GM21423 (cell line): ENCODE measurements at regions not wholly inside any gene's neighbourhood (a gene's known extent, or its start where the extent isn't known, plus 50 kb on each side); places are given as distances from the start of the nearest gene placed in this dataset.

Experiments used
- ATAC-seq: cut with Tn5 transposase; IDR thresholded peaks from one replicate; pipeline ENCODE4 v1.9.1; 2021; ENCODE audit warnings: mild to moderate bottlenecking, moderate library complexity; ENCODE audit not compliant: unreplicated experiment

GRCh38 chr10:109529258-109529657 lies 394.1 kb downstream of the XPNPEP1 start:
- ATAC-seq, result no peak

DNA sequence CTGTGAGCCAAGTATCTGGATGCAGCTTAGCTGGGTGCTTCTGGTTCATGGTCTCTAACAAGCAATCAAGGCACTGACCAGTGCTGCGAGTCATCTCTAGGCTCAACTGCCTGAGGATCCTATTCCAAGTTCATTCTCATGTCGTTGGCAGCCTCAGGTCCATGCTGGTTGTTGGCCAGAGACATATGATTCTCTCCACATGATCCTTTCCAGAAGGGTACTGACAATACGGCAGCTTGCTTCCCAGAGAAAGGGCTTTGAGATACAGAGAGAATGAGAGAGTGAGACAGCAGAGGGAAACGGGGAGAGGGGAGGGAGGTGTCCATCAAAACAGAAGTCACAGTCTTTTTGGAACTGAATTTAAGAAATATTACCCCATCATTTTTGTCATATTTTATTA lies 405.6 kb downstream of the XPNPEP1 start:
- no peak for ATAC-seq

DNA sequence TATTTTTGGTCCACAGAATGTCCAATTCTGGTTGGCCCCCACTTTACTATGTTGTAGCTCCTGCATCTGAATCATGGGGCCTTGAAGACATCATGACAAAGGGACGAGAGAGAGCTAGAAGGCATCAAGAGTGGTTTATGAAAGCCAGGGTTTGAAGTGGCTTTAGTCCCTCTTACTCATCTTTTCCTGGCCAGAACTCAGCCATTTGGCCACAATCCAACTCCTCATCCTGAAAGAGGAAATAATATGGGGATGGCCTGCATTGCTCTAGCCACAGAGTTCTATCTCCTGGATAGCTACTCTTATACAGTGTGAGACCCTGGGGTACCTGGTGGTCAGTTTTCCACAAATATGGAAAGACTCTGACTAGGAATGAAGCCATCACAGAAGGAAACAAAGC lies 418.9 kb downstream of the XPNPEP1 start:
- no peak for ATAC-seq

DNA sequence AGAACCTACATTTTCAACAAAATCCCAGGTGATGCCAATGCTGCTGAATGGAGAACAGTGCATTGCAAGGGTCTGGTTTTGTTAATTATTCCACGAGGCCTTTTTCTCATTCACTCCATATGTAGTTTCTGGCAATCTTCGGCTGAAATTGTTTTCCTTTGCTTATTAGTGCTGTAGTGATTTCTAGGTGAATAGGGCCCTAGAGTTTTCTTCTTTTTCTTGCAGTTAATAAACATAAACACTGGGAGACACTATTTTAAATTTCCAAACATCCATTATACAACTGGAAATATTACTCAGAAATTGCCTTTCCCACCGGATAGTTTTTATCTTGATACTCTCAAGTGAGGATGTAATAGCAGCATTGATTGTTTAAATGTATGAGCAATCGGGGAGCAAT lies 435.6 kb downstream of the XPNPEP1 start:
- ATAC-seq, result no peak

DNA sequence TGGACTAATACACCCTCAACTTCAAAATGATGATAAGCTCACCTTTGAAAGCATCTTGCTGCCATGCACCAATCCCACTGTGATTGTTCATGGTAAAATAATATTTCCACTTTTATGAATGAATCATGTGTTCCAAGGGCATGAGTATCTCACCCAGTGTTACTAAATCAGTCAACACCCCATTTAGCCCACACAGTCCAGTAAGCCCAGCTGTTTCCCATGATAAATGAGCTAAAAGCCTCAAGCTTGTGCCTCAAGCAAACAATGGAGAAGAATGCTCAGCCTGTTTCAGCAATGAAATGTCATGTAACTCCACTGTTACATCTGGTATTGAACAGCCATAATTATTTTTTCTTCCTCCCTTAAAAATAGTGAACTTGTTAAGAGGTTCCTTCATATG lies 442.5 kb downstream of the XPNPEP1 start:
- no peak for ATAC-seq

- ATAC-seq, result no peak
Measured at GRCh38 chr10:109475711-109476421, 447.4 kb downstream of the XPNPEP1 start.

GRCh38 chr10:109474812-109475211 lies 448.5 kb downstream of the XPNPEP1 start:
- ATAC-seq, result no peak

DNA sequence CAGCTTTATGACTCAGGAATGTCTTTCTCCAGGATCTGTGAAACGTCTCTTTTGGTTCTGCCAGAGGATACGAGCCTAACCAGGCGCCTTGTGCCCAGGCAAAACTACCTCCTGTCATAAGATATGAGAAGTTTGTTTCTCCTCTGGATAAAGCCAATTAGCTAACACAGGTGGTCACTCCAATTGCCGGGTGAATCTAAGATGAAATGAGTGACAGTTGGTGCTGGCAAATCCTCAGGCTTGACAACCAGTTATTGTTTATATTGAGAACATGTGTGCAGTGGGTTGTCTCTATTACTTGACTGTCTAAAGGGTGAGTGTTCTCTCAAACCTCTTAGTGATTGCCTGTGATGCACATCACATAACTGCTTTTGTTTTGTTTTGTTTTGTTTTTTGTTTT lies 449.1 kb downstream of the XPNPEP1 start:
- no peak for ATAC-seq

DNA sequence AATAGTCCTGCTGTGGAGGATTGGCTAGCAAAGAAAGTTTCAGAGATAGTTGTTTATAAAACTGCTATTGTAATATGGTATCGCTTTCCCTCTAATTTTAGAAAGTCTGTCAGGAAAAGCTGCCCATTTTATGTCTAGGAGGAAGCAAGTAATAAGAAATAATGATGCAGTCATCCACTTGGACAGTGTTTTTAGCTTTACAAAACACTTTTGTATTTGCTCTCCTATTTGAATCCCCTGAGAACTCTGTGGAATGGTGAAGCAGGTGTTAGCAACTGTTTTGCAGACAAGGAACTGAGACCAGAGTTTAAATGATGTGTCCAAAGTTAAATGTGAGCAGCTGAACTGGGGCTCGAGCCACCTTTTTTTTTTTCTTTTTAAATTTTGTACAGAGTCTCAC lies 455.8 kb downstream of the XPNPEP1 start:
- ATAC-seq, result no peak

- no peak for ATAC-seq
Measured at GRCh38 chr10:109464949-109465348, 458.4 kb downstream of the XPNPEP1 start.

GRCh38 chr10:109457302-109457638 lies 466.0 kb downstream of the XPNPEP1 start:
- ATAC-seq, result no peak

DNA sequence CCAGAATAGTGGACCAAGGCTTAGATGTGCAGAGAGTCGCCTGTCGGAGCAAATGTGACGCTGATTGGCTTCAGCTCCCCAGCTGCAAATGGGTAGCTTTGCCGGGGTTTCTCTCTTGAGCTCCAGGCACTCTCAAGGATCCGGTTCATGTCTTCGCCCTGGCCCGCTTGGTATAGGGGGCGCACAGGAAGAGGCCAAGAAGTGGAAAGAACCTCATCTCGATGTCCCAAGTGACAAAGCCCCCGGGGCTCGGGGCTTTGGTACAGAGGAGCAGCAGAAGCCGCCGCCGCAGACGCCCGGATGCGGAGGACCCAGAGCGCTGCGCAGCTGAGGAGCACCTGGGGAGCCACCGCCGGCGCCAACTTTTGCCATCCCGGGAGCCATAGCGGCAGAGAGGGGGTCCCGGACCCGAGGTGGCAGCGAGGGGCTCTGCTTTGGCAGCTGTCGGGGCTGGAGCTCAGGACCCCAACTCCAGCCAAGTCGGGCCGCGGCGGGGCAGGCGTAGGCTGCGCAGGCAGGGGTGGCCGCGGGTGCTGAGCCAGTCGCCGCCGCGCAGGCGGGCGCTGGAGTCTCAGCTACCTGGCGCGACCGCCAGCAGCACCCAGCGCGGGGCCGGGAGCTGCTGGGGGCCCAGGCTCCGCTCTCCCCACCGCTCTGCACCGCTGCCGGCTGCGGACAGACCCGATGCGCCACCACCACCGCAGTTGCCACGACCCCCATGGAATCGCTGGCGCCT lies 466.6 kb downstream of the XPNPEP1 start:
- ATAC-seq, result no peak

DNA sequence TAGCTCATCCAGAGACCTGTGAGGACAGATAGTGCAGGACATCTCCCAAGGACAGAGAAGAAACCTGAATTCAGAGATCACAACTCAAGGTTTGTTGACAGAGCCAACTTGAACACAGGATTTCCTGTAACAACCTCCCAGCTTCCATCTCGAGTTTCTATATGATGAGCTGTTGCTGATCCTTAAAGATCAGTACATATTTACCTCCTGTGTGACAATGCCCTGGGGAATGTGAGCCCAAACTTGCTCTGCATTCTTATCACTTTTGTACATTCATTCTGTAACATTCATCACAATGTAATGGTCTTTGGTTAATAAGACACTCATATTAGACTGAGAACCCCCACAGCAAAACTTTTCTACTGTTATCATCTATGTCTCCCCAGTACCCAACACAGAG lies 468.6 kb downstream of the XPNPEP1 start:
- no peak for ATAC-seq

DNA sequence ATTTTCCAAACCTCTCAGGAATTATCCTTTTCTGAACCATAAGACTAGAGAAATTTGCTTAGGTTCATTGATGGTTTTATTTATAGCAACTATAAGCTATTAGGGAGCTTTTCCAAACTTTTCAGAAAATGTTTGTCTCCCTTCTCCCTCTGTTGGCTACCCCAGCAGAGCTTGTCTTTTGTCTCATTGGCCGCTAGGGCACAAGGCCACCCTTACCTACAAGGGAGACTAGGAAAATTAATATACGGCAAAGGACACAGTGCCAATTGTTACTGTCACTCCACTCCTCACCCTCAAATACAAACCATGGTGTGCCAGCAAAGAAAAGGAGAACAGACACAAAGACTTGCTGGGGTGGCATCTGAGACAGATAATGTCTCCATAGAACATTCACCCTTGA lies 471.4 kb downstream of the XPNPEP1 start:
- no peak for ATAC-seq

DNA sequence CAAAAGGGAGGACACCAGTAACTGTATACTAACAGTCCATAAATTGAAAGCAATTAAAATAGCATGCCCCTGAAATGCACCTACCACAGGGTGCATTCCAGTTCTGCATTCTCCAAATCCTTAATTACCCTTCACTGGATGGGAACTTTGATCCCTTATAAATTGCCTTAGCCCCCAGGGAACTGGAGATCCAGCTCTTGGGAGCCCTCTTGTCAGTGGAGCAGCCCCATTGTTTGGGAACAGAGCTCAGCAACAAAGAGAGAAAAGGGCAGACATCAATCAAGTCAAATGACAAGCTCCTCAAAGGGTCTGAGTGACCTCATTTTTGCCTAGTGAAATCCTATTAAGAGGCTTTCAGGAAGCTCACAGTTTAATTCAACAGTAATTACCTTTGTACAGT lies 472.6 kb downstream of the XPNPEP1 start:
- ATAC-seq, result no peak

DNA sequence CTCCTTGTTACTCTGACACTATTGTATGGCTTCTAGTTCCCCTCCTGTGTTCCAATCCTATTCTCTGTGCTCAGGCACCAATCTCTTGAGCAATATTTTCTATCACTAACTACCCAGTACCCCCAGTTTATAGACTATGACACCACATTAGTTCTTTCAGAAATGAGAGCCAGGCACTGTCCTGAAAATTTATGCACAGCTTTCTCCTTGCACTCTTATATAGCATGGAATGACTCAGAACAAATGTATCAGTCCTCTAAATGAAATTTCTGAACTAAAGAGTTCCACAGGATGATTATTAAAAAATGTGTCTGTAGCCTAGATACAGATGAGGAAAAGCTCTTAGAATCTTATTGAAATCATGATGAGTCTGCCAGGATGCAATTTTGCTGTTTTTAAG lies 489.9 kb downstream of the XPNPEP1 start:
- ATAC-seq, result no peak

- ATAC-seq, result no peak
Measured at GRCh38 chr10:109432281-109432680, 491.0 kb downstream of the XPNPEP1 start.

DNA sequence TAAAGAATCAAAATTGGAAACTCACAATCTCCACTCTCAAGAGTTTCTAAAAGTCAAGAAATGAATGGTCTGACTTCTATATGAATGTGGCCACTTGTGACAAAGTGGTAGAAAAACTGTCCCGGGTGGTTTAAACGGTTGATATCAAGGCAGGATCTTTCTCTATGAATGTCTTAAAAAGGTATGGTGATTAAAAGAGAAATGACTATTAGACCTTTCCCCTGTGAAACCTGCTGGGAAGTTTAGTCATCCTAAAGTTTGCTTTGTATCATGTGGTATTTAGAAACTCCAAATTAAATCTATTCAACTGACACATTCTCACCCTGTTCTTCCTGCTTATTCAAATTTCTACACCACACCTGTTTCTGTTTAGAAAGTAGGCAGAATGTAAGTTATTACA lies 492.5 kb downstream of the XPNPEP1 start:
- no peak for ATAC-seq

- ATAC-seq, result no peak
Measured at GRCh38 chr10:109430043-109430760, 493.1 kb downstream of the XPNPEP1 start.

- ATAC-seq, result no peak
Measured at GRCh38 chr10:109428775-109429491, 494.4 kb downstream of the XPNPEP1 start.

GRCh38 chr10:109427411-109427810 lies 495.9 kb downstream of the XPNPEP1 start:
- no peak for ATAC-seq
